Choroid plexus epithelial cell (primary cell): ENCODE measurements at regions not wholly inside any gene's neighbourhood (a gene's known extent, or its start where the extent isn't known, plus 50 kb on each side); places are given as distances from the start of the nearest gene placed in this dataset.

Experiments
- DNase-seq: peaks from one replicate; pipeline ENCODE4 v3.0.0-alpha.2; 2010; ENCODE audit warnings: low read depth
- H3K4me3 ChIP-seq: 2 replicates; pipeline ENCODE4 v1.5.1; 2011; ENCODE audit warnings: low read depth, mild to moderate bottlenecking, control low read depth, low read length, moderate library complexity
- CTCF ChIP-seq: conservative IDR thresholded peaks from 2 replicates; pipeline ENCODE4 v1.5.1; 2011; ENCODE audit warnings: low read depth, mild to moderate bottlenecking, control low read depth, inconsistent platforms, low read length, moderate library complexity

DNA sequence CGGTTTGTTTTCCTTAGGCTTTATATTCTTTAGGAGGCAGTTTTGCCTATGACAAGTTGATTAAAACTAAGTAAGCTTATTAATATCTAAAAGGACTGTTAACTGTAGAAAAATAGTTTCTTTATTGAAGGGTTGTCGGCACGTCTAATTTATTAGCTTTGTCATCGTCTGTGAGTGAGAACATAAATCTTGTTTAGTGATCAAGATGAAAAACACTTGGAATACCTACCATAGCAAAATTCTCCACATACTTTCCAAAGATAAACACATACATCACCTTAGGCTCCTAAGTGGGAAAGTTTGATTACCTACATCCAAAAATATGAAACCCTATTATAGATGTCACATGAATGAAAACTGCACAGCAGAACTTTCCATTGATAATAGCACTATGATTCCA is 139.1 kb upstream of the BNIP2 start:
- no peak overlapping the region for H3K4me3 ChIP-seq
- no peak for TF ChIP-seq CTCF
- DNase-seq: no peak

- no peak for DNase-seq
- H3K4me3 ChIP-seq: no peak overlapping the region
- TF ChIP-seq CTCF: no peak
Measured at GRCh38 chr15:59825901-59826300, 136.8 kb upstream of the BNIP2 start.

- H3K4me3 ChIP-seq: no peak overlapping the region
- DNase-seq: no peak
- no peak for TF ChIP-seq CTCF
Measured at GRCh38 chr15:59821286-59821685, 132.2 kb upstream of the BNIP2 start.

DNA sequence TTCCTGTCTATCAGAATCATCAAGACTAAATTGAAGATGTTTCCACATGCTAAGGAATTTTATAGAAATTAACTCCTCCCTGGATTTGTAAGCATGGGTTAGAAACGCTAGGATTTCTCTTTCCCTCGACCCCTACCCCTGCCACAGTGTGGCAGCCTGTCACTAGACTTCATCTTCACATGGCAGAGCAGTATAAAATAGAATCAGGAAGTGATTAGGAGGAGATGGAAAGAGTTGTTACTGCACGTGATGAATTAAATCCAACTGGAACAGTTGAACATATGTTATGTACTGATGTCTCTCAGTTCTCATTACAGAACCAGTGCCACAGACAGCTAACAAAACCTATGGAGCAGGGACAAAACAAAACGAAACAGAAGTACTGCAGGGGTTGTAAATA is 130.0 kb upstream of the BNIP2 start:
- TF ChIP-seq CTCF: no peak
- no peak overlapping the region for H3K4me3 ChIP-seq
- no peak for DNase-seq

- no peak for TF ChIP-seq CTCF
- H3K4me3 ChIP-seq: no peak overlapping the region
- DNase-seq: no peak
Measured at GRCh38 chr15:59818336-59818735, 129.2 kb upstream of the BNIP2 start.

- no peak for DNase-seq
- no peak overlapping the region for H3K4me3 ChIP-seq
- no peak for TF ChIP-seq CTCF
Measured at GRCh38 chr15:59817834-59818233, 128.7 kb upstream of the BNIP2 start.

GRCh38 chr15:59817053-59817452 is 127.9 kb upstream of the BNIP2 start:
- no peak overlapping the region for H3K4me3 ChIP-seq
- DNase-seq: no peak
- TF ChIP-seq CTCF: no peak
